Thoracic aorta (tissue), 2 donors: ENCODE measurements at regions not wholly inside any gene's neighbourhood (a gene's known extent, or its start where the extent isn't known, plus 50 kb on each side); places are given as distances from the start of the nearest gene placed in this dataset.

ENCODE experiments used
- ATAC-seq: fragments of 150-250 bp; one replicate; pipeline ENCODE4 v1.8.0; 2017; ENCODE audit warnings: low read depth; ENCODE audit not compliant: insufficient number of reproducible peaks, low FRiP score
- DNase-seq: peaks from one replicate; pipeline ENCODE4 v3.0.0-alpha.2; 2020; ENCODE audit warnings: low spot score
- H3K27ac ChIP-seq, 2 donors: fragments of 200-600 bp; sonication (generic); 1 replicate in 1 of 2; 2 replicates in 1 of 2; pipeline ENCODE4 v1.5.1; 2016; ENCODE audit warnings: mild to moderate bottlenecking in 2 of 2, moderate library complexity in 2 of 2
- H3K27me3 ChIP-seq: fragments of 200-600 bp; sonication (generic); replicated peaks from 2 replicates; pipeline ENCODE4 v1.6.0; 2016; ENCODE audit warnings: mild to moderate bottlenecking; ENCODE audit not compliant: insufficient read depth
- H3K36me3 ChIP-seq: fragments of 200-600 bp; sonication (generic); one replicate; pipeline ENCODE4 v1.5.1; 2016
- H3K4me1 ChIP-seq, 2 donors: fragments of 200-600 bp; sonication (generic); 1 replicate in 1 of 2; 2 replicates in 1 of 2; pipeline versions ENCODE4 v1.5.1 to v1.6.0; 2016; ENCODE audit warnings: low read depth in 2 of 2, mild to moderate bottlenecking in 1 of 2; ENCODE audit not compliant: control insufficient read depth in 1 of 2
- H3K4me3 ChIP-seq: fragments of 200-600 bp; sonication (generic); 2 replicates; pipeline ENCODE4 v1.5.1; 2016; ENCODE audit warnings: mild to moderate bottlenecking
- H3K9me3 ChIP-seq: fragments of 200-600 bp; sonication (generic); 2 replicates; pipeline ENCODE4 v1.5.1; 2016
- CTCF ChIP-seq: fragments of 200-600 bp; sonication (generic); IDR thresholded peaks from one replicate; pipeline ENCODE4 v1.5.1; 2019; ENCODE audit warnings: antibody characterized with exemption

GRCh38 chr6:105974986-105975385, 111.2 kb upstream of the PRDM1 start:
- Histone ChIP-seq H3K4me1 (no peaks in the 10 kb centered on the region), H3K4me3 (no peak overlapping the region), H3K27me3 (no peaks in the 10 kb centered on the region), H3K36me3 (no peaks in the 10 kb centered on the region), H3K9me3 (peaks cover 12% of the 10 kb centered on the region), H3K27ac (no peak overlapping the region)
- ATAC-seq (no peak), DNase-seq (no peak)
- TF ChIP-seq CTCF, result no peak

DNA sequence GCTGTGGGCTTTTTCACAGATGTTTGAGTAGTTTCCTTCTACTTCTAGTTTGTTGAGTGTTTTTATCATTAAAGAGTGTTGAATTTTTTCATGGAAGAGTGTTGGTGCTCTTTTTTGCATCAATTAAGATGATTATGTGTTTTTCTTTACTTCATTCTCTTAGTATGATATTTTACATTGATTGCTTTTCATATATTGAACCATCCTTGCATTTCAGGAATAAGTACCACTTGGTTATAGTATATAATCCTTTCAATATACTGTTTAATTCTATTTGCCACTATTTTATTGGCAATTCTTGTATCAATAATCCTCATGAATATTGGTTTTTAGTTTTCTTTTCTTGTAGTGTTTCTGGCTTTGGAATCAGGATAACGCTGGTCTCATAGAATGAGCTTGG, 113.7 kb upstream of the PRDM1 start:
- TF ChIP-seq CTCF, result no peak
- peaks cover 12% of the 10 kb centered on the region for H3K9me3 ChIP-seq
- ATAC-seq (no peak), DNase-seq (no peak)
- H3K36me3 ChIP-seq, result no peaks in the 10 kb centered on the region
- H3K4me1 ChIP-seq, result no peaks in the 10 kb centered on the region
- no peaks in the 10 kb centered on the region for H3K27me3 ChIP-seq
- H3K27ac ChIP-seq, result no peak overlapping the region
- no peak overlapping the region for H3K4me3 ChIP-seq

- ATAC-seq (no peak), DNase-seq (no peak)
- peaks cover 12% of the 10 kb centered on the region for H3K9me3 ChIP-seq
- no peaks in the 10 kb centered on the region for H3K36me3 ChIP-seq
- H3K27ac ChIP-seq, result no peak overlapping the region
- no peaks in the 10 kb centered on the region for H3K4me1 ChIP-seq
- H3K27me3 ChIP-seq, result no peaks in the 10 kb centered on the region
- no peak for TF ChIP-seq CTCF
- no peak overlapping the region for H3K4me3 ChIP-seq
These were observed 117.4 kb upstream of the PRDM1 start for GRCh38 chr6:105968603-105969333.

- ATAC-seq (no peak), DNase-seq (no peak)
- Histone ChIP-seq H3K36me3 (no peaks in the 10 kb centered on the region), H3K4me3 (no peak overlapping the region), H3K27me3 (no peaks in the 10 kb centered on the region), H3K4me1 (no peaks in the 10 kb centered on the region), H3K27ac (no peak overlapping the region), H3K9me3 (peaks cover 11% of the 10 kb centered on the region)
- TF ChIP-seq CTCF, result no peak
These were observed 118.1 kb upstream of the PRDM1 start for GRCh38 chr6:105967917-105968602.

DNA sequence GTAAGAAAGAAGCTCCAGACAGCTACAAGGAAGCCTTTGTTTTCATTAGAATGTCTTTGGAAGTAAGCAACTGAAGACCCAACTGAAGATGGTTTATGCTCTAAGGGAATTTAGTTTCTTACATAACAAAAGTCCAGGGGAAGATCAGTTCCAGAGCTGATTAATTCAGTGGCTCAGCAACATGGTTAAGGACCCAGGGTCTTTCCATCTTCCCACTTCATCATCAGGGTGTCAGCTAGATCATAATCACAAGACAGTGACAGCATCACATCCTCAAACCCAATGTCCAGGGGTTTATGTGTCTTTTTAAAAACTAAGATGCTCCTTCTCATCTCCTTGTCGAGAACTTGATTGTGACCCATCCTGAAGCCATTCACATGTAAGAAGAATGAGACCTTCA, 119.7 kb upstream of the PRDM1 start:
- no peaks in the 10 kb centered on the region for H3K4me1 ChIP-seq
- H3K27ac ChIP-seq, result no peak overlapping the region
- H3K9me3 ChIP-seq, result no peaks in the 10 kb centered on the region
- ATAC-seq, result no peak
- H3K4me3 ChIP-seq, result no peak overlapping the region
- DNase-seq, result no peak
- TF ChIP-seq CTCF, result no peak
- H3K36me3 ChIP-seq, result no peaks in the 10 kb centered on the region
- H3K27me3 ChIP-seq, result no peaks in the 10 kb centered on the region
